Sigmoid colon (tissue), 4 donors: ENCODE measurements at regions not wholly inside any gene's neighbourhood (a gene's known extent, or its start where the extent isn't known, plus 50 kb on each side); places are given as distances from the start of the nearest gene placed in this dataset.

ENCODE experiments used
- POLR2A ChIP-seq, 2 donors: fragments of 450-650 bp; IDR thresholded peaks; one replicate each; pipeline ENCODE4 v1.6.1; 2016; ENCODE audit warnings: antibody characterized with exemption in 2 of 2, mild to moderate bottlenecking in 2 of 2, moderate library complexity in 2 of 2
- POLR2AphosphoS5 ChIP-seq, 4 donors: sonication (generic); formaldehyde crosslinking; IDR thresholded peaks; one replicate each; pipeline ENCODE4 v1.6.1; 2017; ENCODE audit warnings: antibody characterized with exemption in 4 of 4
- TF ChIP-seq, protein P1 (sequence below), 4 experiments: fragments of 450-650 bp in 3 of 4; fragments of 200-600 bp in 1 of 4; IDR thresholded peaks; one replicate each; pipeline ENCODE4 v1.5.1; 2016 to 2019; ENCODE audit warnings: antibody characterized with exemption in 4 of 4, mild to moderate bottlenecking in 3 of 4, moderate library complexity in 2 of 4

DNA sequence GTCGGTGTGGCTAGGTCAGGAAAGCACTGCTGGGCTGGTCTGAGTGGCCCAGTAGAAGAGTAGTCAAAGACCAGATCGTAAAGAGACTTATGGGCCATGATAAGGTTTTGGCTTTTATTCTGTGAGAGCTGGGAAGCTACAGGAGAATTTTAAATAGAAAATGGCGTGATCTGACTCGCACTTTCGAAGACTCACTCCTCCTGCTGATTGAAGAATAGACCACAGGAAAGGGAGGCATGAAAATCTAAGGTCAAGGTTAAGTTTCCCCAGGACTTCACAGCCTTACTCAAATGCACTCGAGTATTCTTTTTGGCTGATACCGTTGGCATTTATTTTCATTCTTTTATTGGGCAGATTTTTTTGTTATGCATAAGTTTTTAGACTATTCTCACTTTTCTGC, 231.4 kb upstream of the ANKRD50 start:
- TF ChIP-seq POLR2A (IDR thresholded peaks at IDR 0.05): no peak
- TF ChIP-seq, protein P1, sequence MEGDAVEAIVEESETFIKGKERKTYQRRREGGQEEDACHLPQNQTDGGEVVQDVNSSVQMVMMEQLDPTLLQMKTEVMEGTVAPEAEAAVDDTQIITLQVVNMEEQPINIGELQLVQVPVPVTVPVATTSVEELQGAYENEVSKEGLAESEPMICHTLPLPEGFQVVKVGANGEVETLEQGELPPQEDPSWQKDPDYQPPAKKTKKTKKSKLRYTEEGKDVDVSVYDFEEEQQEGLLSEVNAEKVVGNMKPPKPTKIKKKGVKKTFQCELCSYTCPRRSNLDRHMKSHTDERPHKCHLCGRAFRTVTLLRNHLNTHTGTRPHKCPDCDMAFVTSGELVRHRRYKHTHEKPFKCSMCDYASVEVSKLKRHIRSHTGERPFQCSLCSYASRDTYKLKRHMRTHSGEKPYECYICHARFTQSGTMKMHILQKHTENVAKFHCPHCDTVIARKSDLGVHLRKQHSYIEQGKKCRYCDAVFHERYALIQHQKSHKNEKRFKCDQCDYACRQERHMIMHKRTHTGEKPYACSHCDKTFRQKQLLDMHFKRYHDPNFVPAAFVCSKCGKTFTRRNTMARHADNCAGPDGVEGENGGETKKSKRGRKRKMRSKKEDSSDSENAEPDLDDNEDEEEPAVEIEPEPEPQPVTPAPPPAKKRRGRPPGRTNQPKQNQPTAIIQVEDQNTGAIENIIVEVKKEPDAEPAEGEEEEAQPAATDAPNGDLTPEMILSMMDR (IDR thresholded peaks at IDR 0.05): no peak
- TF ChIP-seq POLR2AphosphoS5 (IDR thresholded peaks at IDR 0.05): no peak
